CD4-positive, alpha-beta T cell (primary cell): ENCODE measurements at regions not wholly inside any gene's neighbourhood (a gene's known extent, or its start where the extent isn't known, plus 50 kb on each side); places are given as distances from the start of the nearest gene placed in this dataset.

Experiments
- ATAC-seq: fragments of 200-7000 bp; cut with Tn5 transposase; one replicate; pipeline ENCODE4 v1.10.0; 2022; ENCODE audit warnings: mild to moderate bottlenecking; ENCODE audit not compliant: poor library complexity
- CTCF ChIA-PET: fragments of 350-600 bp; sonication (Branson Sonifier 250); formaldehyde crosslinking; loops from one replicate; lab custom pipeline; 2021; ENCODE audit warnings: antibody characterized with exemption, inconsistent platforms; lab: Charles Lee
- POLR2A ChIA-PET: fragments of 350-600 bp; sonication (Branson Sonifier 250); formaldehyde crosslinking; loops from one replicate; lab custom pipeline; 2021; ENCODE audit warnings: antibody characterized with exemption, inconsistent platforms; lab: Charles Lee
- DNase-seq, 14 experiments: peaks; one replicate each; pipeline ENCODE4 v3.0.0-alpha.2; 2013 to 2020; ENCODE audit warnings: mixed read lengths in 2 of 14
- H3K27ac ChIP-seq, 2 donors: one replicate each; pipeline versions ENCODE4 v1.5.1 to v1.7.0; 2013; ENCODE audit warnings: low read length in 2 of 2, low read depth in 1 of 2, mild to moderate bottlenecking in 1 of 2
- H3K27me3 ChIP-seq, 2 experiments: 1 replicate in 1 of 2; 2 replicates in 1 of 2; pipeline versions ENCODE4 v1.6.1 to v1.7.0; 2013; ENCODE audit warnings: low read length in 2 of 2, control low read depth in 1 of 2, mild to moderate bottlenecking in 1 of 2, moderate library complexity in 1 of 2; ENCODE audit not compliant: insufficient read depth in 2 of 2, control insufficient read depth in 1 of 2
- H3K36me3 ChIP-seq: one replicate; pipeline ENCODE4 v1.6.1; 2013; ENCODE audit warnings: low read length, control low read depth; ENCODE audit not compliant: insufficient read depth
- H3K4me1 ChIP-seq: one replicate; pipeline ENCODE4 v1.6.1; 2013; ENCODE audit warnings: low read length, control low read depth; ENCODE audit not compliant: insufficient read depth
- H3K4me3 ChIP-seq: one replicate; pipeline ENCODE4 v1.5.1; 2013; ENCODE audit warnings: mild to moderate bottlenecking, low read length, moderate library complexity
- H3K9me3 ChIP-seq, 2 experiments: 1 replicate in 1 of 2; 2 replicates in 1 of 2; pipeline versions ENCODE4 v1.6.1 to v1.7.0; 2013; ENCODE audit warnings: low read length in 2 of 2, mild to moderate bottlenecking in 2 of 2, control low read depth in 1 of 2, moderate library complexity in 1 of 2; ENCODE audit not compliant: control insufficient read depth in 1 of 2, insufficient read depth in 1 of 2
- H3K27ac Mint-ChIP-seq: one replicate; pipeline ENCODE4 v1.8.0; 2020; ENCODE audit warnings: mixed read lengths
- H3K27me3 Mint-ChIP-seq: one replicate; pipeline ENCODE4 v1.8.0; 2021; ENCODE audit warnings: mixed read lengths
- H3K36me3 Mint-ChIP-seq: one replicate; pipeline ENCODE4 v1.8.0; 2021; ENCODE audit warnings: low read depth, mixed read lengths
- H3K4me1 Mint-ChIP-seq: one replicate; pipeline ENCODE4 v1.8.0; 2021; ENCODE audit warnings: low read depth, mixed read lengths
- H3K4me3 Mint-ChIP-seq: one replicate; pipeline ENCODE4 v1.8.0; 2020; ENCODE audit warnings: mild to moderate bottlenecking, mixed read lengths
- H3K9me3 Mint-ChIP-seq: one replicate; pipeline ENCODE4 v1.8.0; 2020; ENCODE audit warnings: mixed read lengths
- intact Hi-C, 2 experiments: fragments of 100-400 bp; cut with DNase I in 1 of 2; cut with micrococcal nuclease in 1 of 2; formaldehyde crosslinking; loops; one replicate each; pipeline versions ENCODE4 v1.15.1 to v1.9.0; 2023 to 2025; cut with DNase I, micrococcal nuclease
- TF ChIP-seq, protein P1 (sequence below): fragments of 200-600 bp; IDR thresholded peaks from one replicate; pipeline ENCODE4 v1.8.0; 2022; ENCODE audit warnings: antibody characterized with exemption, mild to moderate bottlenecking

DNA sequence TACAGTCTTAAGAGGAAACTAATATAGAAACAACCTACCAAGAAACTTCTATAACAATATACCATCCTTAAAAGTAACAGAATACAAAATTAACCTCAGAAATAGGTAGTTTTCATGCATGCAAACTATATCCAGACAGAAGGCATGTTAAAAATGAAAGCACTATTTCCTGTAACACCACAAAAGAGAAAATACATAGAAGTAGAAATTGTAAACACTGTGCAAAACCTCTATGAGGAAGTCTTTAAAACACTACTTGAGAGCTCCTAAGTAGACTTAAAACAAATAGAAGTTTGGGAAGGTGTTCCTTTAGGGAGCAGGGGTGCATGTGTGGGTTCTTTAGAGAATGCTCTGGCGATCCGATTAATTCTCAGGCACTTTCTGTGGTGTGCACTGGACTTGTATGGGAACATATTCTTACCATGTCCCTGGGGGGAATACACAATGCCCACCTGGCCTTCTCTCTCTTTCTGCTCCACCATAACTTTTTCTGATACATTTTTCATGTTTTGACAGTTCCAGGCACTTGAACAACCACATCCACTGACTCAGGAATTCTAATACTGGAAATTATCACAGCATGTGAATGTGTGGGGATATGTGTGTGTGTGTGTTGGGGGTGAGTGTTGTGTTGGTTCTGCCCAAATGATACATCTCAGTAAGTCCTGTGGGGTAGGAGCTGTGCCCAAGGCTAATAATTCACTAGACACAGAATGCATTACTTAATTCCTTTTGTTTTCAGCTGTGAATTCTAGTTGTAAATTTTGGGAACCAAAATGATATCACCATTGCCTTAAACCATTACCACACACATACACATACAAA, 866.3 kb upstream of the B3GALT2 start:
- Histone ChIP-seq H3K36me3 (no peaks in the 10 kb centered on the region), H3K9me3 (no peaks in the 10 kb centered on the region), H3K4me1 (peaks cover 32% of the 10 kb centered on the region), H3K4me3 (peak overlapping the region; percentile 6), H3K27ac (peak overlapping the region; percentile 55 to 71), H3K27me3 (no peaks in the 10 kb centered on the region)
- TF ChIP-seq, protein P1, sequence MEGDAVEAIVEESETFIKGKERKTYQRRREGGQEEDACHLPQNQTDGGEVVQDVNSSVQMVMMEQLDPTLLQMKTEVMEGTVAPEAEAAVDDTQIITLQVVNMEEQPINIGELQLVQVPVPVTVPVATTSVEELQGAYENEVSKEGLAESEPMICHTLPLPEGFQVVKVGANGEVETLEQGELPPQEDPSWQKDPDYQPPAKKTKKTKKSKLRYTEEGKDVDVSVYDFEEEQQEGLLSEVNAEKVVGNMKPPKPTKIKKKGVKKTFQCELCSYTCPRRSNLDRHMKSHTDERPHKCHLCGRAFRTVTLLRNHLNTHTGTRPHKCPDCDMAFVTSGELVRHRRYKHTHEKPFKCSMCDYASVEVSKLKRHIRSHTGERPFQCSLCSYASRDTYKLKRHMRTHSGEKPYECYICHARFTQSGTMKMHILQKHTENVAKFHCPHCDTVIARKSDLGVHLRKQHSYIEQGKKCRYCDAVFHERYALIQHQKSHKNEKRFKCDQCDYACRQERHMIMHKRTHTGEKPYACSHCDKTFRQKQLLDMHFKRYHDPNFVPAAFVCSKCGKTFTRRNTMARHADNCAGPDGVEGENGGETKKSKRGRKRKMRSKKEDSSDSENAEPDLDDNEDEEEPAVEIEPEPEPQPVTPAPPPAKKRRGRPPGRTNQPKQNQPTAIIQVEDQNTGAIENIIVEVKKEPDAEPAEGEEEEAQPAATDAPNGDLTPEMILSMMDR, result no peak
- Mint-ChIP-seq H3K27ac (peak overlapping the region; percentile 94), H3K4me3 (peak overlapping the region; percentile 81), H3K36me3 (no peaks in the 10 kb centered on the region), H3K4me1 (peaks cover 67% of the 10 kb centered on the region), H3K9me3 (no peaks in the 10 kb centered on the region), H3K27me3 (no peaks in the 10 kb centered on the region)
- intact Hi-C loops, result no loop called here
- DNase-seq (peak in 2 of 14 experiments; percentile 14 to 45), ATAC-seq (peak; percentile 42)
- ChIA-PET POLR2A (interaction anchor here (2.0 kb wide), 1 partner anchor 8 kb away, joined by 6 read pairs; no protein-coding TSS in a partner anchor), CTCF (no interaction called here)

DNA sequence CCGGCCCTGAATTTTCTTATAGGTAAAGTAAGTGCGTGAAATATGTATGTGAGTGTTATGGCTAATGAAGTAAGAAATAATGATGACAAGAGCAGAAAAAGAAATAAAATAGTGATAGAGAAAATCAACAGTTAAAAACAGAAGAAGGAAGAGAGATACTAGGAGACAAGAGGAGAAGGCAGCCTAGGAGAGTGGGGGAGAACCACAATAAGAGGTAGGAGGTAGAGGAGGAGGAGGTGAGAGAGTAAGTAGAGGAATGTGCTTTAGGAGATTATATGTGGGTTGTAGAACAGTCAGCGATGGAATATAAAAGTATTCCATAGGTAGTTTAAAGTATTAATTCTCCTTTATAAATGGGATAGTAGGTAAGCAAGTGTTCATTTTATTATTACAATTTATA, 861.5 kb upstream of the B3GALT2 start:
- TF ChIP-seq, protein P1, result no peak
- no peaks in the 10 kb centered on the region for H3K27me3 Mint-ChIP-seq
- intact Hi-C loops, result loop anchor here in 1 of 2 experiments (10.0 kb wide), 1 partner anchor 863 kb away; the partner anchor contains the start of gene B3GALT2
- H3K9me3 Mint-ChIP-seq, result no peaks in the 10 kb centered on the region
- no peak overlapping the region for H3K4me3 Mint-ChIP-seq
- no peak overlapping the region for H3K27ac Mint-ChIP-seq
- ChIA-PET CTCF (no interaction called here), POLR2A (no interaction called here)
- no peak overlapping the region for H3K4me3 ChIP-seq
- H3K36me3 Mint-ChIP-seq, result no peaks in the 10 kb centered on the region
- H3K36me3 ChIP-seq, result no peaks in the 10 kb centered on the region
- H3K9me3 ChIP-seq, result no peaks in the 10 kb centered on the region
- peaks cover 48% of the 10 kb centered on the region for H3K4me1 Mint-ChIP-seq
- DNase-seq, result no peak
- no peaks in the 10 kb centered on the region for H3K27me3 ChIP-seq
- no peak overlapping the region for H3K27ac ChIP-seq
- no peak for ATAC-seq
- H3K4me1 ChIP-seq, result peaks cover 14% of the 10 kb centered on the region

DNA sequence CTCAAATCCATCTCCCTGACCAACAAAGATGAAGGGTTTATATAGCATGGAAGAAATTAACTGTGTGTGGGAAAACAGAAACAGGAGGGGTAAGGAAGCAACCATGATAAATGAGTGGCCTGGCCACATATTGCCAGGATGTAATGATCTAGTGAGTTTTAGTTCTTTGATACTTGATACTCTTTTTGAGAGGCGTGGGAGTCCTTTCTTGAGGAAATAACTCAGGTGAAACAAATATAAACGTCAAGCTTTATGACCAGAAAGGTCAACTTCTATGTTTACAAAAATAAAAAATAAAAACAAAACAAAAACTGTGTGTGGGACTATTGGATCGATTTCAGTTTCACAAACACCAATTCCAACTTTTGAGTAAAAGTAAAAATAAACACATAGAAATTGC, 860.8 kb upstream of the B3GALT2 start:
- TF ChIP-seq, protein P1, result no peak
- H3K4me3 Mint-ChIP-seq, result no peak overlapping the region
- DNase-seq, result no peak
- CTCF ChIA-PET, result no interaction called here
- ATAC-seq, result no peak
- Histone ChIP-seq H3K27me3 (no peaks in the 10 kb centered on the region), H3K9me3 (no peaks in the 10 kb centered on the region), H3K36me3 (no peaks in the 10 kb centered on the region), H3K27ac (no peak overlapping the region), H3K4me3 (no peak overlapping the region), H3K4me1 (peaks cover 10% of the 10 kb centered on the region)
- no peaks in the 10 kb centered on the region for H3K9me3 Mint-ChIP-seq
- POLR2A ChIA-PET, result no interaction called here
- H3K36me3 Mint-ChIP-seq, result no peaks in the 10 kb centered on the region
- no peaks in the 10 kb centered on the region for H3K27me3 Mint-ChIP-seq
- H3K27ac Mint-ChIP-seq, result no peak overlapping the region
- intact Hi-C loops, result loop anchor here in 1 of 2 experiments (10.0 kb wide), 1 partner anchor 862 kb away; the partner anchor contains the start of gene B3GALT2
- H3K4me1 Mint-ChIP-seq, result peaks cover 41% of the 10 kb centered on the region
